Muscle of back (tissue), 3 donors: ENCODE measurements at regions not wholly inside any gene's neighbourhood (a gene's known extent, or its start where the extent isn't known, plus 50 kb on each side); places are given as distances from the start of the nearest gene placed in this dataset.
"Not testable (repeated sequence)": the region's sequence is repeated elsewhere in the genome, so short reads cannot be mapped to it uniquely, and the experiment has no call there.

ENCODE experiments used
- DNase-seq, 3 donors: peaks; one replicate each; pipeline versions ENCODE4 v3.0.0 to v3.0.0-alpha.2; 2013

GRCh38 chr5:23977997-23978396, 470.6 kb downstream of the PRDM9 start:
- DNase-seq, result no peak

GRCh38 chr5:23991406-23991805, 484.0 kb downstream of the PRDM9 start:
- DNase-seq, result no peak

- DNase-seq, result no peak
Observed at GRCh38 chr5:23994581-23995370, 487.4 kb downstream of the PRDM9 start.

DNA sequence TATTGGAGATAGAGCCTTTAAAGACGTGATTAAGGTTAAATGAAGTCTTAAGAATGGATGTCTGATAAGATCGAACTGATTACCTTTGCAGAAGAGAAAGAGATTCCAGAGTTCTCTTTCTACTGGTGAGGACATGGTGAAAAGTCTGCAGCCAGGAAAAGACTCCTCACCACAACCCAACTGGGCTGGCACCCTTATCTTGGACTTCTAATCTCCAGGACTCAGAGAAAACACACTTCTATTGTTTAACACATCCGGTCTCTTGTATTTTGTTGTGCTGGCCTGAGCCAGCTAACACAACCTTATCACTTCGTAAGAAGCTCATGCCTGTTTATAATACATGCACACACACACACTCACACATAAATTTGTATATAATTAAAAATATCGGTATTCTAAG, 489.1 kb downstream of the PRDM9 start:
- DNase-seq, result no peak

DNA sequence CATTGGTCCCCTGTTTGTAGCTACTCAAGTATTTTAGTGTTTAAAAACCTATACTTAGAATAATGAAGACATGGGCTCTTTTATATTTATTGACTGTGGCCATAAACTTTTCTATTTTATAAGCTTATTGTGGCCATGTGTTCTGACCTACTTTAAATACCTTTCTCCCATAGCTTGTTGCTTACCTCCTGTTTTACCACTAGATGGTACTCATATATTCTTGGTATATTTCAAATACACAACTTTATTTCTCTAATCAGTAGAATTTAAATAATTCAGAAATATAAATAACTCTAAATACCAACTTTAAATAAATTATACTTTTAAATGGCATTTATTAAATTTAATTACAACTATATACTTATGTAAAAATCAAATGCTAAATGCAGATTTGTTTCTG, 498.0 kb downstream of the PRDM9 start:
- DNase-seq, result no peak

DNA sequence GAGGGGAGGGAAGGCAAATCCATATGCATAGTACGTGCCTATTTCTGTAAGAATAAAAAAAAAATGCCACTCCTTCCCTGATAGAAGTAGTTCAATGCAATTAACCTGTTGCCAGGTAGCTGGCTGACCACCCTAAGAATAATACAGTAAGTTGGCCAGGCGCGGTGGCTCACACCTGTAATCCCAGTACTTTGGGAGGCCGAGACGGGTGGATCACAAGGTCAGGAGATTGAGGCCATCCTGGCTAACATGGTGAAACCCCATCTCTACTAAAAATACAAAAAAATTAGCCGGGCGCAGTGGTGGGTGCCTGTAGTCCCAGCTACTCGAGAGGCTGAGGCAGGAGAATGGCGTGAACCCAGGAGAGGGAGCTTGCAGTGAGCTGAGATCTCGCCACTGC, 510.3 kb downstream of the PRDM9 start:
- not testable (repeated sequence) for DNase-seq

DNA sequence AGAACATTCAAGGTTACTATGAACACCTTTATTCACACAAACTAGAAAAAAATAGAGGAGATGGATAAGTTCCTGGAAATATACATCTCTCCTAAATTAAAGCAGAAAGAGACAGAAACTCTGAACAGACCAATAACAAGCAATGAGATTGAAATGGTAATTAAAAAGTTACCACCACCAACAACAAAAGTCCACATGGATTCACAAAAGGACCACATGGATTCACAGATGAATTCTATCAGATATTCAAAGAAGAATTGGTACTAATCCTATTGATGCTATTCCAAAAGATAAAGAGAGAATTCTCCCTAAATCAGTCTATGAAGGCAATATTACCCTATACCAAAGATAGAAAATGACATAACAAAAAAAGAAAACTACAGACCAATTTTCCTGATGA, 518.9 kb downstream of the PRDM9 start:
- DNase-seq, result no peak

GRCh38 chr5:24042688-24043087, 535.3 kb downstream of the PRDM9 start:
- no peak for DNase-seq

DNA sequence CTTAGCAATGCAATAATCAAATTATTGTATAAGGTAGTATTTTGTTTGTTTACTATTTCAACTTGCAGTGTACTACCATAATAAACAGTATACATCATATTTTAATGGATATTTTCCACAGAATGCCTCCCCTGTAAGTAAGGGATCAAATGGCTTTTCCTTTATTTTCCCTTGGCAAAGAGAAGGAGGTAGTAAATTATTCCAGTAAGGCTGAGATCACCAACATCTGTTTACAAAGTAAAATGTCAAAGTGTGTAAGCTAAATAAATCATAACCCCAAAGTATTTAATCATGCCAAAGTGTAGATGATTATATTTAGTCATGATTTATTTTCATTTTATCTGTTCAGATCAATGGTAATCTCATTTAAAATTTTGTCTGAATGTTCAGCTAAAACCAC, 537.6 kb downstream of the PRDM9 start:
- DNase-seq, result no peak

- no peak for DNase-seq
Observed at GRCh38 chr5:24053737-24054136, 546.3 kb downstream of the PRDM9 start.

GRCh38 chr5:24059006-24059405, 551.6 kb downstream of the PRDM9 start:
- no peak for DNase-seq

DNA sequence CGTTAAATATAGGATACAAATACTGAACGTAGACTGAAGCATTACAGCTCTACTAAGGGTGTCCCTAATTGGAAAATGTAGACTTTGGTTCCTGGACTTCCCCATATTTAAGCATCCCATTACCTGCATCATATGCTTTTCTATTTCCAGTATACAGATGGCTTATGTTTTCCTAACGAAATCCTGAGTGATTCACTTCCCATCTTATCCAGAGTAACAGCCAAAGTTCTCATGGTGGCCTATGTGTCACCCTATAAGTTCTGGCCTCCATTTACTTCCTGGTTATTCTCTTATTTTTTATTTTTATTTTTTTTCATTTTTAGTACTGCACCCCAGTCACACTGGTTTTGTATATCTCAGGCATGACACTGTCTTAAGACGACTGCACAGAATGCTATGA, 552.3 kb downstream of the PRDM9 start:
- no peak for DNase-seq

- DNase-seq, result no peak
Observed at GRCh38 chr5:24065779-24066178, 558.4 kb downstream of the PRDM9 start.

DNA sequence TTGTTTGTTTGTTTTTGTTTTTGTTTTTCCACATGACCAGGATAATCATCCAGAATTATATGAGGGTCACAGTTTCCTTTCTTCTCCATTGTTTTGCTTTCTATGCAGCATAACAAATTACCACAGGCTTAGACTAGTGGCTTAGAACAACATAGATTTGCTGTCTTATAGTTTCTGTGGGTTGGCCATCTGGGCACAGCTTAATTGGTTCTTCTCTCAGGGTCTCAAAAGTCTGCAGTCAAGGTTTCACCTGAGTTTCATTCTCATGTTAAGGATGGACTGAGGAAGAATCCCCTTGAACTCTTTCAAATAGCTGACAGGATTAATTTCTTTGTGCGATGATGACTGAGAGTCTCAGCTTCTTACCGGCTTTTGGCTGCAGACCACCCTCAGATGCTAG, 559.8 kb downstream of the PRDM9 start:
- no peak for DNase-seq

- no peak for DNase-seq
Observed at GRCh38 chr5:24068524-24068923, 561.1 kb downstream of the PRDM9 start.

DNA sequence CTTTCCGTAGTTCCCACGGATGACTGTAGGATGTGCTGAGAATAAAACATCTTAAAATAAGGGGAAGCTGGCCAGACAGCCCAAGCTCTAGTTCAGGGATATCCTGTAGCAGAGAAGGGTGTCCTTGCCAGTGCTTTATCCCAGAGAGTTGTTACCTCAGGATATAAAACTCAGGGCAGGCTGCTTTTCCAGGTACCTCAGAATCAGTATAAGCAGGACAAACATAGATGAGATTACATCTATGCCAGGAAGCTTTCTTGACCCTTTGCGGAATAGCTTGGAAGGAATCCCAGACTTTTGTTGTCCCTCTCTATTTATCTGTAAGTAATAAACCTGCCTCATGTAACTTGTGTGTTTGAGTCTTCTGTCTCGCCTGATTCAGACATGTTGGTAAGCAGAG, 565.7 kb downstream of the PRDM9 start:
- peak in 2 of 3 donors; percentile 7 to 20 for DNase-seq

DNA sequence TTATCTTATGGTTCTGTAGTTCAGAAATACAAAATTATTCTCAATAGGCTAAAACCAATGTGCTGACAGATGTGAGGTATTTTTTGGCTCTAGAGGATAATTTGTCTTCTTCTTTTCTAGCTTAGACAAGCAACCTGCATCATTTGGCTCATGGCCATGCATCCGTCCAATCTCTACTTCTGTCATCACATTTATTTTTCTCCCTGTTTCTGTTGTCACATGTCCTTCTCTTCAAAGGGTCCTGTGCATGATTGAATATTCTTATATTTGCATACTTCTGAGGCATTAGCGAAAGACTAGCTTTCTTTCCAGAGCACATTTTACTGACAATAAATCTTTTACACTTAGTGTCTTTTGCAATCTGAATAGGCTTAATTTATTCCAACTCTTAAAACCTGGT, 564.7 kb downstream of the CDH10 start:
- peak; percentile 28 to 32 (median 30) for DNase-seq

- peak; percentile 10 to 30 (median 28) for DNase-seq
Observed at GRCh38 chr5:24094081-24094679, 550.6 kb downstream of the CDH10 start.

DNA sequence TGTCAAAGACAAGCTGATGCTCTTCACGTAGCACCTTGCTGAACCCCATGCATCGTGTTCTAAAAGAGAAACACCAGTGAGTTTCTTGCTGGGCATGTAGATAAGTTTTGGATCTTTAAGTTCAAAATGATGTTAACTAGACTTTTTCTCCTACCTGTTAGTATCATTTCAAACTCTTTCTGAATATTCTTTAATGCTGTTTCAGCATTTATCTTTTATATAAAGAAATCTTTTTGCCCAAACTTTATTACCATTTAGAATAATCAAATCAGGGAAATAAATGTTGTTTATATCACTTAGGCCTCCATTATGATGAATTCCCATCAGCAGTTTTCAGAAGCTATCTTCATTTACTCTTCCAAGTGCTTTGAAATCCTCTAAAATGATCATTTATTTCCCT, 542.8 kb downstream of the CDH10 start:
- DNase-seq, result no peak

DNA sequence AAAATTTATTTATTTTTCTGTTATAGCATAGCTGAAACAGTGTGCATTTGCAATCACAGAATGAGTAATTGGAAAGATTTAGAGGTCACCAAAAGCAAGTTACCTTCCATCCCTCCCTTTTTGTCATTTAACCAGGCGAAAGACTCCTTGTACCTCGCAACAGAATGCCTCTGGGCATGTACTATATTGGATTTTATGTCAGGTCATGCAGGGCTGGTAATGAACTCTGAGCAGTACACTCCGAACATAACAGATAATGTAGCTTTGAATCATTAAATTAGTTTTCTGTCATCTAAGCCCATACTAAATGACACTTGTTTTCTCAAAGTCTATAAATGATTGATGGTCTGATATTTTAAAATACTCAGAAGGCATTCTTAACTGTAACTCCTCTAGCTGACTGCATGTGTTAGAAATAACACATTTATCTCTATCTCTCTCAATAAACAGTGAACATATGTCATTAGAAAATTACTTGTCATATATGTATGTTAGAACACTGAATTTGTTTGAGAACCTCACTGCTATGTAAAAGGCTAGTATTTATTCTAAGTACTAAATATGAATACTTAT, 541.2 kb downstream of the CDH10 start:
- DNase-seq, result no peak

GRCh38 chr5:24110004-24110615, 534.7 kb downstream of the CDH10 start:
- peak; percentile 20 to 44 (median 27) for DNase-seq

- DNase-seq, result no peak
Observed at GRCh38 chr5:24112420-24112819, 532.4 kb downstream of the CDH10 start.

GRCh38 chr5:24118351-24118750, 526.4 kb downstream of the CDH10 start:
- DNase-seq, result no peak
